ENCODE measurements at regions not wholly inside any gene's neighbourhood (a gene's known extent, or its start where the extent isn't known, plus 50 kb on each side); places are given as distances from the start of the nearest gene placed in this dataset.

GRCh38 chr20:4592316-4593148 lies 93.7 kb upstream of the PRNP start:
- intact Hi-C loops (cut with micrococcal nuclease) = loop anchor here (1.0 kb wide), 1 partner anchor 484 kb away; no protein-coding TSS in a partner anchor
- Mint-ChIP-seq H3K27me3 (ENCODE audit: insufficient read depth) (peaks cover 32% of the 10 kb centered on the region), H3K9me3 (no peaks in the 10 kb centered on the region), H3K36me3 (ENCODE audit: low read depth) (no peaks in the 10 kb centered on the region), H3K4me3 (peak overlapping the region; percentile 5), H3K4me1 (ENCODE audit: low read depth) (no peaks in the 10 kb centered on the region), H3K27ac (no peak overlapping the region)
- peak; percentile 39 for DNase-seq (ENCODE audit: low spot score)

DNA sequence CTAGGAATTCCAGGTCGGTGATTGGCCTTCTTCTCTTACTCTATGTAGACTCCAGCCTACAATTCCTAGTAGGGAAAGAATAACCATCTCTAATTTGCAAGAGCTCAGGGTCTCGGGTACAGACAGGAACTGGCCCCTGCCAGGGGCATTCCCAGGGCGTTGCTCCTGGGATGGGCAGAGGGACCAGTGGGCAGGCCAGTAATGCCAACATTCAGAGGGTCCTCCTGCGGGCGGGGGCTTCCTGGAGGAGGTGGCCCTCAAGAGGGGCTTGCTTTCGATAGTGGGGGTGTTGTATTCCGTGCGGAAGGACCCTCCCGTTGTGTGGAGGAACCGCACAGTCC lies 94.3 kb upstream of the PRNP start:
- no peak for DNase-seq (ENCODE audit: low spot score)
- no peak overlapping the region for H3K4me3 Mint-ChIP-seq
- no peaks in the 10 kb centered on the region for H3K36me3 Mint-ChIP-seq (ENCODE audit: low read depth)
- no peaks in the 10 kb centered on the region for H3K4me1 Mint-ChIP-seq (ENCODE audit: low read depth)
- H3K9me3 Mint-ChIP-seq = no peaks in the 10 kb centered on the region
- intact Hi-C loops (cut with micrococcal nuclease) = loop anchor here (1.0 kb wide), 1 partner anchor 484 kb away; no protein-coding TSS in a partner anchor
- H3K27ac Mint-ChIP-seq = no peak overlapping the region
- H3K27me3 Mint-ChIP-seq (ENCODE audit: insufficient read depth) = peaks cover 29% of the 10 kb centered on the region

GRCh38 chr20:4585758-4586157 lies 100.5 kb upstream of the PRNP start:
- no peaks in the 10 kb centered on the region for H3K9me3 Mint-ChIP-seq
- no peaks in the 10 kb centered on the region for H3K36me3 Mint-ChIP-seq (ENCODE audit: low read depth)
- no peak for DNase-seq (ENCODE audit: low spot score)
- no peak overlapping the region for H3K27ac Mint-ChIP-seq
- H3K4me3 Mint-ChIP-seq = no peak overlapping the region
- peaks cover 6% of the 10 kb centered on the region for H3K27me3 Mint-ChIP-seq (ENCODE audit: insufficient read depth)
- intact Hi-C loops (cut with micrococcal nuclease) = no loop called here
- no peaks in the 10 kb centered on the region for H3K4me1 Mint-ChIP-seq (ENCODE audit: low read depth)

GRCh38 chr20:4585104-4585753 lies 101.0 kb upstream of the PRNP start:
- H3K9me3 Mint-ChIP-seq = no peaks in the 10 kb centered on the region
- H3K4me3 Mint-ChIP-seq = no peak overlapping the region
- no peak overlapping the region for H3K27ac Mint-ChIP-seq
- H3K36me3 Mint-ChIP-seq (ENCODE audit: low read depth) = no peaks in the 10 kb centered on the region
- no peak for DNase-seq (ENCODE audit: low spot score)
- H3K27me3 Mint-ChIP-seq (ENCODE audit: insufficient read depth) = peaks cover 6% of the 10 kb centered on the region
- no peaks in the 10 kb centered on the region for H3K4me1 Mint-ChIP-seq (ENCODE audit: low read depth)
- intact Hi-C loops (cut with micrococcal nuclease) = no loop called here

- H3K36me3 Mint-ChIP-seq (ENCODE audit: low read depth) = no peaks in the 10 kb centered on the region
- H3K27me3 Mint-ChIP-seq (ENCODE audit: insufficient read depth) = peaks cover 6% of the 10 kb centered on the region
- no peak for DNase-seq (ENCODE audit: low spot score)
- no peaks in the 10 kb centered on the region for H3K9me3 Mint-ChIP-seq
- H3K4me3 Mint-ChIP-seq = no peak overlapping the region
- intact Hi-C loops (cut with micrococcal nuclease) = no loop called here
- no peaks in the 10 kb centered on the region for H3K4me1 Mint-ChIP-seq (ENCODE audit: low read depth)
- H3K27ac Mint-ChIP-seq = no peak overlapping the region
These were observed 101.7 kb upstream of the PRNP start for GRCh38 chr20:4584510-4584909.

GRCh38 chr20:4581838-4582237 lies 104.4 kb upstream of the PRNP start:
- Mint-ChIP-seq H3K36me3 (ENCODE audit: low read depth) (no peaks in the 10 kb centered on the region), H3K4me1 (ENCODE audit: low read depth) (no peaks in the 10 kb centered on the region)

DNA sequence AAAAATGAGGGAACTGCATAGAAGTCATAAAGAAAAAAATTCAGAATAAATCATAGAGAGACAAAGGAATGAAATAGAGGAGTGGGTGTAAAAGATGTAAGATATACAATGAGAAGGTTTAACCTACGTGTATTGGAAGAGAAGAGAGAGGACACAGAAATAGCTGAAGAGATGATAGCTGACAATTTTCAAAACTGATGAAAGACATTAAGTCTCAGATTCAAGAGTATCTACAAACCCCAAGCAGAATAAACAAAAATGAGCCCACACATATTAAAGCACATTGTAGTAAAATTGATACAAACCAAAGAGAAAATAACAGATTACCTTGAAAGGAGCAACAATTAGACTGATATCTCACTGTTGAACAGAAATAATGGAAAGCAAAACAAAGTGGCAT lies 107.9 kb upstream of the PRNP start:
- no peak for DNase-seq (ENCODE audit: low spot score)
- intact Hi-C loops (cut with micrococcal nuclease) = no loop called here
- Mint-ChIP-seq H3K27ac (no peak overlapping the region), H3K36me3 (ENCODE audit: low read depth) (no peaks in the 10 kb centered on the region), H3K27me3 (ENCODE audit: insufficient read depth) (peaks cover 26% of the 10 kb centered on the region), H3K4me1 (ENCODE audit: low read depth) (peaks cover 5% of the 10 kb centered on the region), H3K9me3 (no peaks in the 10 kb centered on the region), H3K4me3 (no peak overlapping the region)

More at GRCh38 chr20:4581838-4582237, 104.4 kb upstream of the PRNP start:
- DNase-seq (ENCODE audit: low spot score) = no peak
- Mint-ChIP-seq H3K27me3 (ENCODE audit: insufficient read depth) (peaks cover 22% of the 10 kb centered on the region), H3K4me3 (no peak overlapping the region), H3K9me3 (no peaks in the 10 kb centered on the region), H3K27ac (no peak overlapping the region)
- intact Hi-C loops (cut with micrococcal nuclease) = no loop called here

DNA sequence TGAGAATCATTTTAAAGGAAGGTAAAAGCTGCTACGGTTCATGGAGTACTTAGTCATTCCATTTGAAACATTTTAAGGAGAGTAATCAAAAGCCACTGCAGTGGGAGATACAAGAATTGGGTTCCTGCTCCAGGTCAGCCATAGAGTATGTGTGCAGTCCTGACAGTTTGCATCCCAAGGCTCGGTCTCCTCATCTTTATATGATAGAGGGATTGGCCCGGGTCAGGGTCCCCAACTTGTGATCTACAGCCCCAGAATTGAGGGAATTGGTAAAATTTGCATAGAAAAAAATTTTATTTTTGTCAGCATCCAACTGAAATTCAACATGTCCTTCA lies 111.9 kb upstream of the PRNP start:
- intact Hi-C loops (cut with micrococcal nuclease) = no loop called here
- peaks cover 30% of the 10 kb centered on the region for H3K27me3 Mint-ChIP-seq (ENCODE audit: insufficient read depth)
- no peak overlapping the region for H3K4me3 Mint-ChIP-seq
- no peaks in the 10 kb centered on the region for H3K9me3 Mint-ChIP-seq
- peaks cover 5% of the 10 kb centered on the region for H3K4me1 Mint-ChIP-seq (ENCODE audit: low read depth)
- no peaks in the 10 kb centered on the region for H3K36me3 Mint-ChIP-seq (ENCODE audit: low read depth)
- no peak overlapping the region for H3K27ac Mint-ChIP-seq
- DNase-seq (ENCODE audit: low spot score) = no peak

DNA sequence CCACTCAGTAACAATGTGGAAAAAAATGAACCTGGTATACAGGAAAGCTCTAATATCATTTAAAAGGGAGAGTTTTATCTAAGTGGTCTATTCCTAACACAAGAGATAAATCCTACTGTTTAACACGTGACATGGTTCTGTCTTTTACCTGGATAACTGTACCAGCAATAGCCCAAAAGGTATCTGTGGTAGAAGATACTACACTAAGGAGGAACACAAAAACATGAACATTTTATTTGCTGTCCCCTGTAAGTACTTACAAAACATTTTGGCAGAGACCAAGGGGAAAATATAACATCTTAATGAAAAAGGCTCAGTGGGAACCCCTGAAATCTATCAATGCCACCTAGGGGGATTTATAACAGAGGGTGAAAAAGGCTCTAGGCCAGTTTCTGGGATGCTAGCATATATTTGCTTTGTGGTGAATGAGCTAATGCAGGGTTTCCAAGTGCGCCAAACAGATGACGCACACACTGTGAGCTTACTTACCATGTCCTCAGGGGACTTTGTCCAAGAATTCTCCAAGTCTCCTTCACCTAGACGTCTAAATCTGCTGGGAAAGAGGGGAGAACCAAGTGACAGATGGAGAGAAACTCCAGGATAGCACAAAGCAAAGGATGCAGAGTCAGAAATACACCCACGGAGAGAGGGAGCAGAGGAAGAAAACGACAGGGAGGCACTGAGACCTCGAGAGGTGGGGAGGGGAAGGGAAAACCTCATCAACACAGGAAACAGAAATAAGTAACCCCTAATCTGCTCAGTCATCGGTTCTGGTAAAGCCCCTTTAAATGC lies 112.5 kb upstream of the PRNP start:
- intact Hi-C loops (cut with micrococcal nuclease) = no loop called here
- Mint-ChIP-seq H3K27ac (no peak overlapping the region), H3K4me1 (ENCODE audit: low read depth) (peaks cover 5% of the 10 kb centered on the region), H3K4me3 (no peak overlapping the region), H3K36me3 (ENCODE audit: low read depth) (no peaks in the 10 kb centered on the region), H3K9me3 (no peaks in the 10 kb centered on the region), H3K27me3 (ENCODE audit: insufficient read depth) (peaks cover 28% of the 10 kb centered on the region)
- no peak for DNase-seq (ENCODE audit: low spot score)

DNA sequence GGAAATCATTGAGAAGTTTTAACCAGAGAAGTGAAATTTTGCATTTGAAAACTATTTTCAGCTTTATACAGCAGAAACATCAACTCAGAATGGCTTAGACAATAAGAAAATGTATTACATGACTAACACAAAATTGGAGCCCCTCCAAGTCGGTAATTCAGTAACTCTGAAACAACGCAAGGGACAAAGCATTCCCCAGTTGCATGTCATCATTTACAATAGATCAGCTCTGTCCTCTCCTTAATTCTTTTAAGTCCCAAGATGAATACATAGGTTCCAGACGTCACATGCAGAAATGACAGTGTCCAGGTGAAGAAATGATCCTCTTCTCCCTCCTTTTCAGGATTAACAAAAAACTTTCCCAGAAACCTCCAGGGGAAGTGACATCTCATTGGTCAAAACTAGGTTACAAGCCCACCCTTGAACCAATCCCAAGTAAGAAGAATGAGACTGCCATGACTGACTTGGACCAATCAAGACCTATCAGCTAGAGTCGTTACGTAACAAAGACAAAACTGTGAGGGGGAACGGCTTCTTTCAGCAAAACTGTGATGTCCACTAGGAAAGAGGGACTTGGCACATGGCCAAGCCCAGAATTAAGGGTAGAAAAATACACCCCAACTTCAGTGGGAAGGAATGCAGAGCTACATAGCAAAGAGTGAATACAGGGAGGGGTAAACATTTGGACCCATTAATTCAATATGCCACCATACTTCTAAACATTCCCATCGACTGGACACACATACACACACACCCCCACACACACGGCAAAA lies 114.3 kb upstream of the PRNP start:
- H3K27me3 Mint-ChIP-seq (ENCODE audit: insufficient read depth) = peaks cover 15% of the 10 kb centered on the region
- intact Hi-C loops (cut with micrococcal nuclease) = no loop called here
- peak overlapping the region; percentile 59 for H3K27ac Mint-ChIP-seq
- no peaks in the 10 kb centered on the region for H3K9me3 Mint-ChIP-seq
- H3K4me1 Mint-ChIP-seq (ENCODE audit: low read depth) = peaks cover 5% of the 10 kb centered on the region
- no peaks in the 10 kb centered on the region for H3K36me3 Mint-ChIP-seq (ENCODE audit: low read depth)
- DNase-seq (ENCODE audit: low spot score) = no peak
- H3K4me3 Mint-ChIP-seq = no peak overlapping the region

DNA sequence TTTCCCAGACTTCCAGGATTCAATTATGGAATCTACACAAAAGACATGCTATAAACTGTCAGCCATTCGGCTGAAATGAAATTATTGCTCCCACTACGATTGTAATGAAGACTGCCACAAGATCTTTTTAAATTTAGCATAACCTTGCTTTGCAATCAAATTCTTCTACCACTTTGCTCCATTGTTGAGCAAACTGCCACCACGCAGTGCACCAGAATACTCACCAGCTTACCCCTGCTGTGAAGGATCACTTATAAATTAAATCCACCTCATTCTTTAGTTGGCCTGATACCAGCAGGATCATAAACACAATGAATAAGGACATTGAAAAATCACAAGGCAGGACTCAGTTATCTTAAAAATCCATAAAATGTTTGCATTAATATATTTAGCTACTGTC lies 116.4 kb upstream of the PRNP start:
- Mint-ChIP-seq H3K9me3 (no peaks in the 10 kb centered on the region), H3K27ac (no peak overlapping the region), H3K4me1 (ENCODE audit: low read depth) (peaks cover 5% of the 10 kb centered on the region), H3K4me3 (no peak overlapping the region), H3K36me3 (ENCODE audit: low read depth) (no peaks in the 10 kb centered on the region), H3K27me3 (ENCODE audit: insufficient read depth) (peaks cover 8% of the 10 kb centered on the region)
- no peak for DNase-seq (ENCODE audit: low spot score)
- intact Hi-C loops (cut with micrococcal nuclease) = no loop called here

- H3K4me1 Mint-ChIP-seq (ENCODE audit: low read depth) = peaks cover 4% of the 10 kb centered on the region
- peaks cover 8% of the 10 kb centered on the region for H3K27me3 Mint-ChIP-seq (ENCODE audit: insufficient read depth)
- no peaks in the 10 kb centered on the region for H3K9me3 Mint-ChIP-seq
- intact Hi-C loops (cut with micrococcal nuclease) = no loop called here
- DNase-seq (ENCODE audit: low spot score) = no peak
- no peak overlapping the region for H3K27ac Mint-ChIP-seq
- H3K4me3 Mint-ChIP-seq = no peak overlapping the region
- H3K36me3 Mint-ChIP-seq (ENCODE audit: low read depth) = no peaks in the 10 kb centered on the region
These were observed 117.2 kb upstream of the PRNP start for GRCh38 chr20:4569092-4569491.

All from activated T-helper 1 cell treated with anti-CD3 and anti-CD28 coated beads, Interleukin-12 subunit alpha, Interleukin-12 subunit beta, Interleukin-2, Interleukin-4 antibody, amounts not matched to agents 30 ng/mL and 10 ng/mL and 1 ng/mL, durations not matched to agents 14 hours and 24 hours and 36 hours (primary cell).